OCI-LY7 (cell line): ENCODE measurements at regions not wholly inside any gene's neighbourhood (a gene's known extent, or its start where the extent isn't known, plus 50 kb on each side); places are given as distances from the start of the nearest gene placed in this dataset.
"Not testable (repeated sequence)": the region's sequence is repeated elsewhere in the genome, so short reads cannot be mapped to it uniquely, and the experiment has no call there.

Source experiments
- BruUV-seq: library from RNA; stranded (reverse); fragments of 400-500 nt; replicated peaks from 2 replicates; lab custom pipeline; 2021; lab: Mats Ljungman, UMichigan
- CTCF ChIA-PET: fragments of 300-600 bp; sonication (Branson Sonifier 250); formaldehyde crosslinking; loops from one replicate; lab custom pipeline; 2022; ENCODE audit warnings: antibody characterized with exemption; ENCODE audit not compliant: unreplicated experiment; lab: Charles Lee
- POLR2A ChIA-PET: fragments of 300-600 bp; sonication (Branson Sonifier 250); formaldehyde crosslinking; loops from one replicate; lab custom pipeline; 2022; ENCODE audit warnings: antibody characterized with exemption; lab: Charles Lee
- DNase-seq: peaks from one replicate; pipeline ENCODE4 v3.0.0-alpha.2; 2015; ENCODE audit warnings: low spot score
- H2AFZ ChIP-seq: fragments of 200-600 bp; sonication (generic), shearing (Covaris generic); 2 replicates; pipeline ENCODE4 v1.6.1; 2014; ENCODE audit warnings: mild to moderate bottlenecking, antibody characterized with exemption, low read length, moderate library complexity
- H3K27ac ChIP-seq: fragments of 200-600 bp; sonication (generic); 2 replicates; pipeline ENCODE4 v1.5.1; 2014; ENCODE audit warnings: mixed run types, low read depth, mild to moderate bottlenecking, moderate library complexity, low read length, inconsistent platforms; ENCODE audit not compliant: poor library complexity, severe bottlenecking
- H3K36me3 ChIP-seq: fragments of 200-600 bp; sonication (generic); 2 replicates; pipeline ENCODE4 v1.6.1; 2014; ENCODE audit warnings: mild to moderate bottlenecking, antibody characterized with exemption, low read length, moderate library complexity, mixed read lengths; ENCODE audit not compliant: insufficient read depth
- H3K4me1 ChIP-seq: fragments of 200-600 bp; sonication (generic); 2 replicates; pipeline ENCODE4 v1.5.1; 2014; ENCODE audit warnings: mild to moderate bottlenecking, low read length; ENCODE audit not compliant: insufficient read depth, poor library complexity, severe bottlenecking
- H3K4me2 ChIP-seq: fragments of 200-600 bp; sonication (generic); 2 replicates; pipeline ENCODE4 v1.6.1; 2014; ENCODE audit warnings: mild to moderate bottlenecking, low read length
- H3K4me3 ChIP-seq: fragments of 200-600 bp; sonication (generic); 2 replicates; pipeline ENCODE4 v1.5.1; 2014; ENCODE audit warnings: mild to moderate bottlenecking, low read depth, low read length; ENCODE audit not compliant: poor library complexity, severe bottlenecking
- H3K79me2 ChIP-seq: fragments of 200-600 bp; sonication (generic); 2 replicates; pipeline ENCODE4 v1.6.1; 2016; ENCODE audit warnings: low read depth, mild to moderate bottlenecking, low read length, moderate library complexity, mixed read lengths; ENCODE audit not compliant: insufficient read depth
- H3K9me2 ChIP-seq: fragments of 200-600 bp; sonication (generic); 2 replicates; pipeline ENCODE4 v1.6.1; 2016; ENCODE audit warnings: mild to moderate bottlenecking, low read length, mixed read lengths; ENCODE audit not compliant: insufficient read depth
- H3K9me3 ChIP-seq: fragments of 200-600 bp; sonication (generic); 2 replicates; pipeline ENCODE4 v1.6.1; 2014; ENCODE audit warnings: mild to moderate bottlenecking, mixed run types, low read length, mixed read lengths
- H4K20me1 ChIP-seq: fragments of 200-600 bp; sonication (generic); 2 replicates; pipeline ENCODE4 v1.6.1; 2014; ENCODE audit warnings: mild to moderate bottlenecking, antibody characterized with exemption, low read length, moderate library complexity, mixed read lengths; ENCODE audit not compliant: insufficient read depth
- CTCF ChIP-seq: fragments of 200-600 bp; sonication (generic); conservative IDR thresholded peaks from 2 replicates; pipeline ENCODE4 v1.5.1; 2014; ENCODE audit warnings: mild to moderate bottlenecking, antibody characterized with exemption, low read length, moderate library complexity, mixed read lengths
- EZH2phosphoT487 ChIP-seq: fragments of 200-600 bp; sonication (generic); IDR thresholded peaks from 2 replicates; pipeline ENCODE4 v1.6.1; 2018; ENCODE audit warnings: low read depth, borderline replicate concordance, mild to moderate bottlenecking, mixed run types, antibody characterized with exemption, low read length, moderate library complexity, mixed read lengths
- intact Hi-C: fragments of 100-400 bp; cut with micrococcal nuclease; formaldehyde crosslinking; loops from one replicate; pipeline ENCODE4 v1.10.0; 2022; ENCODE audit not compliant: unreplicated experiment

- Histone ChIP-seq H3K79me2 (no peaks in the 10 kb centered on the region), H4K20me1 (no peaks in the 10 kb centered on the region), H3K4me1 (no peaks in the 10 kb centered on the region), H3K9me2 (no peaks in the 10 kb centered on the region), H3K4me3 (no peak overlapping the region), H3K27ac (no peak overlapping the region), H2AFZ (no peak overlapping the region), H3K9me3 (no peaks in the 10 kb centered on the region), H3K4me2 (no peak overlapping the region), H3K36me3 (no peaks in the 10 kb centered on the region)
- intact Hi-C loops: no loop called here
- no peak for DNase-seq
- CTCF ChIA-PET: no interaction called here
- no peak for TF ChIP-seq CTCF
- no peak for TF ChIP-seq EZH2phosphoT487
- BruUV-seq: no TSS peak
- POLR2A ChIA-PET: interaction anchor here (0.6 to 1.0 kb wide), 3 partner anchors 37 to 637 kb away, joined by 3 to 6 read pairs (median 3); no protein-coding TSS in a partner anchor
Measured at GRCh38 chrX:5295004-5295403, 933.7 kb downstream of the NLGN4X start.

- DNase-seq: no peak
- no peak overlapping the region for H3K4me2 ChIP-seq
- no TSS peak for BruUV-seq
- POLR2A ChIA-PET: no interaction called here
- intact Hi-C loops: no loop called here
- H2AFZ ChIP-seq: no peak overlapping the region
- H3K9me3 ChIP-seq: no peaks in the 10 kb centered on the region
- no peaks in the 10 kb centered on the region for H3K9me2 ChIP-seq
- CTCF ChIA-PET: no interaction called here
- TF ChIP-seq EZH2phosphoT487 (no peak), CTCF (no peak)
- H3K79me2 ChIP-seq: no peaks in the 10 kb centered on the region
- no peak overlapping the region for H3K4me3 ChIP-seq
- H3K36me3 ChIP-seq: no peaks in the 10 kb centered on the region
- H3K4me1 ChIP-seq: no peaks in the 10 kb centered on the region
- no peaks in the 10 kb centered on the region for H4K20me1 ChIP-seq
- H3K27ac ChIP-seq: no peak overlapping the region
Measured at GRCh38 chrX:5290635-5291034, 938.0 kb downstream of the NLGN4X start.

- CTCF ChIA-PET, DNase-seq, H3K4me3 ChIP-seq, H3K4me2 ChIP-seq, H3K9me3 ChIP-seq, H2AFZ ChIP-seq, BruUV-seq, H4K20me1 ChIP-seq, intact Hi-C loops, H3K4me1 ChIP-seq, H3K36me3 ChIP-seq, H3K9me2 ChIP-seq, H3K79me2 ChIP-seq, H3K27ac ChIP-seq: not testable (repeated sequence)
- POLR2A ChIA-PET: interaction anchor here (0.6 kb wide), 1 partner anchor 12 kb away, joined by 3 read pairs; no protein-coding TSS in a partner anchor
Measured at GRCh38 chrX:5289949-5290348, 938.7 kb downstream of the NLGN4X start.
